HEK293 (cell line): ENCODE measurements at regions not wholly inside any gene's neighbourhood (a gene's known extent, or its start where the extent isn't known, plus 50 kb on each side); places are given as distances from the start of the nearest gene placed in this dataset.

Source experiments
- ATF2 ChIP-seq: fragments of 450-650 bp; formaldehyde crosslinking; IDR thresholded peaks from 2 replicates; pipeline ENCODE4 v1.5.1; 2016; ENCODE audit warnings: missing biosample characterization, missing genetic modification characterization, low read depth
- BCL11B ChIP-seq: fragments of 450-650 bp; formaldehyde crosslinking; IDR thresholded peaks from 2 replicates; pipeline ENCODE4 v1.5.1; 2016; ENCODE audit warnings: low read depth, missing biosample characterization, missing genetic modification characterization
- CTCF ChIP-seq: fragments of 450-650 bp; formaldehyde crosslinking; IDR thresholded peaks from 2 replicates; pipeline ENCODE4 v1.5.1; 2016; ENCODE audit warnings: missing biosample characterization, missing genetic modification characterization
- MEIS1 ChIP-seq: sonication (generic); formaldehyde crosslinking; IDR thresholded peaks from 2 replicates; pipeline ENCODE4 v1.8.1; 2022; ENCODE audit warnings: missing genetic modification reagents, mild to moderate bottlenecking, borderline replicate concordance
- PATZ1 ChIP-seq: fragments of 450-650 bp; formaldehyde crosslinking; IDR thresholded peaks from 2 replicates; pipeline ENCODE4 v1.5.1; 2016; ENCODE audit warnings: missing biosample characterization, missing genetic modification characterization
- YY1 ChIP-seq: fragments of 450-650 bp; formaldehyde crosslinking; IDR thresholded peaks from 2 replicates; pipeline ENCODE4 v1.5.1; 2018; ENCODE audit warnings: missing biosample characterization, missing genetic modification characterization
- ZFP3 ChIP-seq: fragments of 450-650 bp; formaldehyde crosslinking; IDR thresholded peaks from 2 replicates; pipeline ENCODE4 v1.5.1; 2016; ENCODE audit warnings: low read depth, missing biosample characterization, missing genetic modification characterization
- ZNF146 ChIP-seq: fragments of 450-650 bp; formaldehyde crosslinking; IDR thresholded peaks from 2 replicates; pipeline ENCODE4 v1.5.1; 2016; ENCODE audit warnings: missing biosample characterization, missing genetic modification characterization
- ZNF23 ChIP-seq: fragments of 450-650 bp; formaldehyde crosslinking; IDR thresholded peaks from 2 replicates; pipeline ENCODE4 v1.5.1; 2016; ENCODE audit warnings: missing biosample characterization, missing genetic modification characterization, borderline replicate concordance
- ZNF274 ChIP-seq, 2 experiments: fragments of 200-500 bp in 1 of 2; fragments of 450-650 bp in 1 of 2; sonication (Bioruptor generic) in 1 of 2; formaldehyde crosslinking in 1 of 2; IDR thresholded peaks; 2 replicates each; pipeline versions ENCODE4 v1.5.1 to v1.6.1; 2014 to 2016; ENCODE audit warnings: borderline replicate concordance in 1 of 2, inconsistent platforms in 1 of 2, low read length in 1 of 2, missing biosample characterization in 1 of 2, missing genetic modification characterization in 1 of 2
- ZNF311 ChIP-seq: fragments of 450-650 bp; formaldehyde crosslinking; IDR thresholded peaks from 2 replicates; pipeline ENCODE4 v1.5.1; 2017; ENCODE audit warnings: missing biosample characterization, missing genetic modification characterization, borderline replicate concordance
- ZNF747 ChIP-seq: fragments of 450-650 bp; formaldehyde crosslinking; IDR thresholded peaks from 2 replicates; pipeline ENCODE4 v1.5.1; 2016; ENCODE audit warnings: missing biosample characterization, missing genetic modification characterization
- ZNF837 ChIP-seq: fragments of 450-650 bp; formaldehyde crosslinking; IDR thresholded peaks from 2 replicates; pipeline ENCODE4 v1.5.1; 2016; ENCODE audit warnings: missing biosample characterization, missing genetic modification characterization
- ZSCAN5A ChIP-seq: fragments of 450-650 bp; formaldehyde crosslinking; IDR thresholded peaks from 2 replicates; pipeline ENCODE4 v1.5.1; 2016; ENCODE audit warnings: missing biosample characterization, missing genetic modification characterization

GRCh38 chr2:236859908-236860307, 225.8 kb upstream of the COPS8 start:
- TF ChIP-seq ZNF146 (tag by site-specific recombination) = no peak
- TF ChIP-seq CTCF = no peak
- no peak for TF ChIP-seq ATF2
- no peak for TF ChIP-seq ZNF747
- no peak for TF ChIP-seq ZNF274 (IDR thresholded peaks at IDR 0.05; ENCODE audit: low read length)
- TF ChIP-seq ZNF274 (tag by site-specific recombination; IDR thresholded peaks at IDR 0.05; ENCODE audit: borderline replicate concordance) = no peak
- TF ChIP-seq ZNF311 (tag by site-specific recombination) = no peak
- TF ChIP-seq ZNF23 (tag by site-specific recombination) = no peak
- no peak for TF ChIP-seq BCL11B (tag by site-specific recombination)
- TF ChIP-seq ZSCAN5A (tag by site-specific recombination) = no peak
- TF ChIP-seq YY1 (tag by site-specific recombination) = no peak
- no peak for TF ChIP-seq PATZ1 (tag by site-specific recombination)
- no peak for TF ChIP-seq MEIS1 (CRISPR knock-in tag)
- no peak for TF ChIP-seq ZFP3 (tag by site-specific recombination)
- TF ChIP-seq ZNF837 (tag by site-specific recombination) = no peak
